Vagina (tissue), 2 donors: ENCODE measurements at regions not wholly inside any gene's neighbourhood (a gene's known extent, or its start where the extent isn't known, plus 50 kb on each side); places are given as distances from the start of the nearest gene placed in this dataset.

ENCODE experiments used
- POLR2A ChIP-seq, 2 donors: fragments of 450-650 bp; IDR thresholded peaks; one replicate each; pipeline ENCODE4 v1.6.1; 2017; ENCODE audit warnings: antibody characterized with exemption in 2 of 2, mild to moderate bottlenecking in 2 of 2, moderate library complexity in 2 of 2
- POLR2AphosphoS5 ChIP-seq, 2 donors: sonication (generic); formaldehyde crosslinking; IDR thresholded peaks; one replicate each; pipeline ENCODE4 v1.9.0; 2017; ENCODE audit warnings: antibody characterized with exemption in 2 of 2, mild to moderate bottlenecking in 2 of 2, low read depth in 1 of 2; ENCODE audit not compliant: insufficient read depth in 1 of 2
- TF ChIP-seq, protein P1 (sequence below), 3 experiments: fragments of 450-650 bp in 2 of 3; fragments of 200-600 bp in 1 of 3; sonication (generic) in 1 of 3; IDR thresholded peaks; one replicate each; pipeline ENCODE4 v1.5.1; 2017 to 2019; ENCODE audit warnings: antibody characterized with exemption in 3 of 3, mild to moderate bottlenecking in 2 of 3, moderate library complexity in 2 of 3

DNA sequence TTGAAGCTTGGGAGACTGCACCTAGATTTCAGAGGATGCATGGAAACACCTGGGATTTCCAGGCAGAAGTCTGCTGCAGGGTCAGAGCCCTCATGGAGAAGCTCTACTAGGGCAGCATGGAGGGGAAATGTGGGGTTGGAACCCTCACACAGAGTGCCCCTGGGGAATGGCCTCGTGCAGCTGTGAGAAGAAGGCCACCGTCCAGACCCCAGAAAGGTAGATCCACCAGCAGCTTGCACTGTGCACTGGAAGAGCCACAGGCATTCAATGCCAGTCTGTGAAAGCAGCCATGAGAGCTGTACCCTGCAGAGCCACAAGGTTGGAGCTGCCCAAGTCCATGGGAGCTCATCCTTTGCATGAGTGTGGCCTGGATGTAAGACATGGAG lies 285.3 kb upstream of the FAM174A start:
- TF ChIP-seq, protein P1, sequence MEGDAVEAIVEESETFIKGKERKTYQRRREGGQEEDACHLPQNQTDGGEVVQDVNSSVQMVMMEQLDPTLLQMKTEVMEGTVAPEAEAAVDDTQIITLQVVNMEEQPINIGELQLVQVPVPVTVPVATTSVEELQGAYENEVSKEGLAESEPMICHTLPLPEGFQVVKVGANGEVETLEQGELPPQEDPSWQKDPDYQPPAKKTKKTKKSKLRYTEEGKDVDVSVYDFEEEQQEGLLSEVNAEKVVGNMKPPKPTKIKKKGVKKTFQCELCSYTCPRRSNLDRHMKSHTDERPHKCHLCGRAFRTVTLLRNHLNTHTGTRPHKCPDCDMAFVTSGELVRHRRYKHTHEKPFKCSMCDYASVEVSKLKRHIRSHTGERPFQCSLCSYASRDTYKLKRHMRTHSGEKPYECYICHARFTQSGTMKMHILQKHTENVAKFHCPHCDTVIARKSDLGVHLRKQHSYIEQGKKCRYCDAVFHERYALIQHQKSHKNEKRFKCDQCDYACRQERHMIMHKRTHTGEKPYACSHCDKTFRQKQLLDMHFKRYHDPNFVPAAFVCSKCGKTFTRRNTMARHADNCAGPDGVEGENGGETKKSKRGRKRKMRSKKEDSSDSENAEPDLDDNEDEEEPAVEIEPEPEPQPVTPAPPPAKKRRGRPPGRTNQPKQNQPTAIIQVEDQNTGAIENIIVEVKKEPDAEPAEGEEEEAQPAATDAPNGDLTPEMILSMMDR (IDR thresholded peaks at IDR 0.05): no peak
- TF ChIP-seq POLR2A (IDR thresholded peaks at IDR 0.05) (no peak), POLR2AphosphoS5 (IDR thresholded peaks at IDR 0.05; ENCODE audit: insufficient read depth in 1 of 2, low read depth in 1 of 2) (no peak)
